Esophagus muscularis mucosa (tissue), 4 donors: ENCODE measurements at regions not wholly inside any gene's neighbourhood (a gene's known extent, or its start where the extent isn't known, plus 50 kb on each side); places are given as distances from the start of the nearest gene placed in this dataset.

Source experiments
- DNase-seq: peaks from one replicate; pipeline ENCODE4 v3.0.0-alpha.2; 2017; ENCODE audit errors: extremely low spot score
- H3K27ac ChIP-seq, 4 donors: fragments of 200-600 bp; sonication (generic); replicated peaks in 1 of 4; 1 replicate in 3 of 4; 2 replicates in 1 of 4; pipeline ENCODE4 v1.5.1; 2016 to 2019; ENCODE audit warnings: mild to moderate bottlenecking in 1 of 4
- H3K27me3 ChIP-seq, 4 donors: fragments of 200-600 bp; sonication (generic); one replicate each; pipeline versions ENCODE4 v1.5.1 to v1.6.0; 2016 to 2019
- H3K36me3 ChIP-seq, 4 donors: fragments of 200-600 bp; sonication (generic); one replicate each; pipeline ENCODE4 v1.5.1; 2016 to 2019
- H3K4me1 ChIP-seq, 4 donors: fragments of 200-600 bp; sonication (generic); one replicate each; pipeline ENCODE4 v1.5.1; 2016 to 2019
- H3K4me3 ChIP-seq, 4 donors: fragments of 200-600 bp; sonication (generic); 1 replicate in 2 of 4; 2 replicates in 2 of 4; pipeline ENCODE4 v1.5.1; 2016 to 2019; ENCODE audit warnings: mild to moderate bottlenecking in 4 of 4, moderate library complexity in 1 of 4
- H3K9me3 ChIP-seq, 4 donors: fragments of 200-600 bp; sonication (generic); 1 replicate in 3 of 4; 2 replicates in 1 of 4; pipeline ENCODE4 v1.5.1; 2016 to 2019
- EP300 ChIP-seq: sonication (generic); formaldehyde crosslinking; IDR thresholded peaks from one replicate; pipeline ENCODE4 v1.6.1; 2017; ENCODE audit warnings: antibody characterized with exemption
- POLR2A ChIP-seq: fragments of 450-650 bp; IDR thresholded peaks from one replicate; pipeline ENCODE4 v1.6.1; 2017; ENCODE audit warnings: antibody characterized with exemption, moderate library complexity, mild to moderate bottlenecking, low read depth
- POLR2AphosphoS5 ChIP-seq, 2 donors: sonication (generic); formaldehyde crosslinking; IDR thresholded peaks; one replicate each; pipeline ENCODE4 v1.6.1; 2017; ENCODE audit warnings: antibody characterized with exemption in 2 of 2
- WGBS: methylation state at CpG from one replicate; pipeline ENCODE4 v1.1.5; 2018; 5-methylcytosine and 5-hydroxymethylcytosine counted together
- intact Hi-C: fragments of 100-400 bp; cut with DNase I; formaldehyde crosslinking; loops from one replicate; pipeline ENCODE4 v1.15.1; 2023
- TF ChIP-seq, protein P1 (sequence below), 3 experiments: fragments of 200-600 bp in 2 of 3; fragments of 450-650 bp in 1 of 3; sonication (generic) in 2 of 3; IDR thresholded peaks; one replicate each; pipeline ENCODE4 v1.5.1; 2017 to 2019; ENCODE audit warnings: antibody characterized with exemption in 3 of 3, mild to moderate bottlenecking in 2 of 3, moderate library complexity in 1 of 3

- no peaks in the 10 kb centered on the region for H3K36me3 ChIP-seq
- no peaks in the 10 kb centered on the region for H3K27me3 ChIP-seq
- peaks cover 0 to 4% (median 2%) of the 10 kb centered on the region in 4 donors for H3K9me3 ChIP-seq
- H3K4me3 ChIP-seq, result no peak overlapping the region
- no peak overlapping the region for H3K27ac ChIP-seq
- intact Hi-C loops, result no loop called here
- H3K4me1 ChIP-seq, result no peaks in the 10 kb centered on the region
- no peak for DNase-seq
- TF ChIP-seq POLR2AphosphoS5 (IDR thresholded peaks at IDR 0.05), result no peak
- TF ChIP-seq POLR2A, result no peak
- no peak for TF ChIP-seq EP300
- TF ChIP-seq, protein P1, sequence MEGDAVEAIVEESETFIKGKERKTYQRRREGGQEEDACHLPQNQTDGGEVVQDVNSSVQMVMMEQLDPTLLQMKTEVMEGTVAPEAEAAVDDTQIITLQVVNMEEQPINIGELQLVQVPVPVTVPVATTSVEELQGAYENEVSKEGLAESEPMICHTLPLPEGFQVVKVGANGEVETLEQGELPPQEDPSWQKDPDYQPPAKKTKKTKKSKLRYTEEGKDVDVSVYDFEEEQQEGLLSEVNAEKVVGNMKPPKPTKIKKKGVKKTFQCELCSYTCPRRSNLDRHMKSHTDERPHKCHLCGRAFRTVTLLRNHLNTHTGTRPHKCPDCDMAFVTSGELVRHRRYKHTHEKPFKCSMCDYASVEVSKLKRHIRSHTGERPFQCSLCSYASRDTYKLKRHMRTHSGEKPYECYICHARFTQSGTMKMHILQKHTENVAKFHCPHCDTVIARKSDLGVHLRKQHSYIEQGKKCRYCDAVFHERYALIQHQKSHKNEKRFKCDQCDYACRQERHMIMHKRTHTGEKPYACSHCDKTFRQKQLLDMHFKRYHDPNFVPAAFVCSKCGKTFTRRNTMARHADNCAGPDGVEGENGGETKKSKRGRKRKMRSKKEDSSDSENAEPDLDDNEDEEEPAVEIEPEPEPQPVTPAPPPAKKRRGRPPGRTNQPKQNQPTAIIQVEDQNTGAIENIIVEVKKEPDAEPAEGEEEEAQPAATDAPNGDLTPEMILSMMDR (IDR thresholded peaks at IDR 0.05), result no peak
- WGBS, result 95% methylated on average over 3 of the region's 3 CpGs
Measured at GRCh38 chr6:71127374-71127773, 161.2 kb upstream of the OGFRL1 start.

DNA sequence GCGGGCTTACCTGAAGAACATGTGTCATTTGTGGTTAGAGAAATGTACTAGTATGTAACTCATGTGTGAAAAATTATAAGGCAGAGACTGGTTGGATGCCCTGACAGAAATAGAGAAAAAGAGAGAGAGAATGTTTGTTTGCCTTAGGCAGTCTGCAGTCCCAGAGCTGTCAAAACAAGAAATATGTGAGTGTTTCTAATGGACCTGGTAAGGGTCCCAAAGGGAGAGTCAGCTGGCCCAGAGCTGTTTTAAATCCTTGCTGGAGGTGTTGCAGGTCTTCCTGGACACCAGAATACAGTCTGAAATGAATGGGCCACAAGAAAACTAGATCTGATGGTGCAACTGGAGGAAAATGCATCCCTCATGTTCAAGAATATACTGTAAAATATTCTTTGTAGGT, 158.3 kb upstream of the OGFRL1 start:
- intact Hi-C loops, result no loop called here
- H3K4me3 ChIP-seq, result no peak overlapping the region
- H3K27ac ChIP-seq, result no peak overlapping the region
- H3K36me3 ChIP-seq, result no peaks in the 10 kb centered on the region
- peaks cover 0 to 4% (median 0%) of the 10 kb centered on the region in 4 donors for H3K9me3 ChIP-seq
- no peaks in the 10 kb centered on the region for H3K27me3 ChIP-seq
- 100% methylated on average over 1 of the region's 1 CpG for WGBS
- no peaks in the 10 kb centered on the region for H3K4me1 ChIP-seq
- no peak for DNase-seq
- TF ChIP-seq POLR2A (no peak), EP300 (no peak), POLR2AphosphoS5 (IDR thresholded peaks at IDR 0.05) (no peak)
- TF ChIP-seq, protein P1 (IDR thresholded peaks at IDR 0.05), result no peak

- no peaks in the 10 kb centered on the region for H3K4me1 ChIP-seq
- intact Hi-C loops, result no loop called here
- 87% methylated on average over 6 of the region's 6 CpGs for WGBS
- no peak overlapping the region for H3K4me3 ChIP-seq
- DNase-seq, result no peak
- H3K36me3 ChIP-seq, result no peaks in the 10 kb centered on the region
- no peaks in the 10 kb centered on the region for H3K9me3 ChIP-seq
- TF ChIP-seq EP300 (no peak), POLR2A (no peak), POLR2AphosphoS5 (IDR thresholded peaks at IDR 0.05) (no peak)
- TF ChIP-seq, protein P1 (IDR thresholded peaks at IDR 0.05), result no peak
- H3K27ac ChIP-seq, result no peak overlapping the region
- no peaks in the 10 kb centered on the region for H3K27me3 ChIP-seq
Measured at GRCh38 chr6:71134929-71135642, 153.5 kb upstream of the OGFRL1 start.

- Histone ChIP-seq H3K27me3 (no peaks in the 10 kb centered on the region), H3K4me3 (no peak overlapping the region), H3K36me3 (no peaks in the 10 kb centered on the region), H3K9me3 (no peaks in the 10 kb centered on the region), H3K4me1 (no peaks in the 10 kb centered on the region), H3K27ac (no peak overlapping the region)
- intact Hi-C loops, result no loop called here
- TF ChIP-seq, protein P1 (IDR thresholded peaks at IDR 0.05), result no peak
- 90% methylated on average over 1 of the region's 1 CpG for WGBS
- no peak for DNase-seq
Measured at GRCh38 chr6:71137973-71138372, 150.6 kb upstream of the OGFRL1 start.

DNA sequence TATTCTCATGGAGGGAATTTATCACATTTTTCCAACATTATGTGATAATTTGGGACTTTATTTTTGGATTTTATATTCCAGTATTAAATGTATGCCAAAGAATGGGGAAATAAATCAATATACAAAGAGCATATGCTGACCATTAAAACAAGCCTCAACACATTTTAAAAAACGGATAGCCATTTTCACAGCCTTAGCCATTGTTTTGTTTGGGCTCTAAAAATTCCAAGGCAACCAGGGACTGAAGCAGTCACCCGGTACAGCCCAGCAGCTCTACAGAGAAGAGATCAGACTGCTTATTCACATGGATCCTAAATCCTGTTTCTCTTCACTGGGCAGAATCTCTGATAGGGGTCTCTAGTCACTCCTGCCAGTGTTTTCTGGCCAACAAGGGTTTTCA, 150.2 kb upstream of the OGFRL1 start:
- H3K4me3 ChIP-seq, result no peak overlapping the region
- no peaks in the 10 kb centered on the region for H3K27me3 ChIP-seq
- TF ChIP-seq POLR2A (no peak), POLR2AphosphoS5 (IDR thresholded peaks at IDR 0.05) (no peak), EP300 (no peak)
- TF ChIP-seq, protein P1 (IDR thresholded peaks at IDR 0.05), result no peak
- DNase-seq, result no peak
- H3K27ac ChIP-seq, result no peak overlapping the region
- intact Hi-C loops, result no loop called here
- H3K36me3 ChIP-seq, result no peaks in the 10 kb centered on the region
- 46% methylated on average over 2 of the region's 2 CpGs for WGBS
- no peaks in the 10 kb centered on the region for H3K9me3 ChIP-seq
- no peaks in the 10 kb centered on the region for H3K4me1 ChIP-seq
